Endothelial cell of umbilical vein (primary cell): ENCODE measurements at regions not wholly inside any gene's neighbourhood (a gene's known extent, or its start where the extent isn't known, plus 50 kb on each side); places are given as distances from the start of the nearest gene placed in this dataset.

Experiments used
- BruUV-seq: library from RNA; stranded (reverse); fragments of 400-500 nt; replicated peaks from 2 replicates; lab custom pipeline; 2021; lab: Mats Ljungman, UMichigan
- CTCF ChIA-PET: fragments of 300-600, 350-600 bp; sonication (Branson Sonifier 250); formaldehyde crosslinking; loops from one replicate; lab custom pipeline; 2021; ENCODE audit warnings: antibody characterized with exemption, inconsistent platforms; lab: Charles Lee
- POLR2A ChIA-PET: fragments of 300-600, 350-600 bp; sonication (Branson Sonifier 250); formaldehyde crosslinking; loops from one replicate; lab custom pipeline; 2021; ENCODE audit warnings: antibody characterized with exemption, inconsistent platforms; lab: Charles Lee
- DNase-seq: peaks from one replicate; pipeline ENCODE4 v3.0.0-alpha.2; 2011; ENCODE audit warnings: low read depth, low spot score
- FAIRE-seq: peaks from 2 replicates; lab custom pipeline; 2011; peaks lifted over from hg19 to GRCh38; lab: Jason Lieb, UNC
- H2AFZ ChIP-seq: 2 replicates; pipeline ENCODE4 v1.6.0; 2012; ENCODE audit warnings: low read depth, low read length, control low read depth, inconsistent platforms
- H3K27ac ChIP-seq: 2 replicates; pipeline ENCODE4 v1.5.1; 2011; ENCODE audit warnings: low read depth, mild to moderate bottlenecking, control low read depth, low read length, moderate library complexity; ENCODE audit not compliant: insufficient read depth
- H3K27me3 ChIP-seq, 2 experiments: 2 replicates each; pipeline versions ENCODE4 v1.6.0 to v1.6.1; 2011; ENCODE audit warnings: low read length in 2 of 2, mixed read lengths in 1 of 2; ENCODE audit not compliant: control insufficient read depth in 2 of 2, insufficient read depth in 2 of 2
- H3K36me3 ChIP-seq, 2 experiments: 2 replicates in 1 of 2; 3 replicates in 1 of 2; pipeline ENCODE4 v1.5.1; 2011; ENCODE audit warnings: low read length in 2 of 2, mild to moderate bottlenecking in 1 of 2, moderate library complexity in 1 of 2; ENCODE audit not compliant: control insufficient read depth in 2 of 2, insufficient read depth in 2 of 2; ENCODE audit errors: extremely low read depth in 1 of 2
- H3K4me1 ChIP-seq: 3 replicates; pipeline ENCODE4 v1.5.1; 2011; ENCODE audit warnings: mild to moderate bottlenecking, low read length; ENCODE audit not compliant: control insufficient read depth, insufficient read depth; ENCODE audit errors: extremely low read depth
- H3K4me2 ChIP-seq: 2 replicates; pipeline ENCODE4 v1.6.1; 2011; ENCODE audit warnings: low read length, control low read depth, mixed read lengths; ENCODE audit not compliant: insufficient read depth
- H3K4me3 ChIP-seq, 3 experiments: fragments of 200-600 bp in 1 of 3; sonication (generic), shearing (Covaris generic) in 1 of 3; replicated peaks in 1 of 3; 2 replicates each; pipeline ENCODE4 v1.5.1; 2011 to 2016; ENCODE audit warnings: control low read depth in 3 of 3, low read length in 3 of 3, mild to moderate bottlenecking in 2 of 3, inconsistent platforms in 1 of 3, low read depth in 1 of 3, moderate library complexity in 1 of 3; ENCODE audit not compliant: insufficient read depth in 1 of 3
- H3K79me2 ChIP-seq: 2 replicates; pipeline ENCODE4 v1.6.0; 2012; ENCODE audit warnings: low read length, inconsistent platforms; ENCODE audit not compliant: control insufficient read depth, insufficient read depth
- H3K9ac ChIP-seq: replicated peaks from 2 replicates; pipeline ENCODE3; 2011; ENCODE audit warnings: low read length, control low read depth; ENCODE audit not compliant: insufficient read depth; ENCODE audit errors: extremely low read depth
- H3K9me1 ChIP-seq: replicated peaks from 3 replicates; pipeline ENCODE4 v1.6.0; 2011; ENCODE audit warnings: mild to moderate bottlenecking, low read length; ENCODE audit not compliant: control insufficient read depth, insufficient read depth; ENCODE audit errors: extremely low read depth
- H3K9me3 ChIP-seq: replicated peaks from 2 replicates; pipeline ENCODE4 v1.5.1; 2012; ENCODE audit warnings: low read length, inconsistent platforms; ENCODE audit not compliant: control insufficient read depth, insufficient read depth
- H4K20me1 ChIP-seq: replicated peaks from 2 replicates; pipeline ENCODE3; 2011; ENCODE audit warnings: mild to moderate bottlenecking, low read length; ENCODE audit not compliant: control insufficient read depth, insufficient read depth; ENCODE audit errors: extremely low read depth
- CTCF ChIP-seq, 2 donors: IDR thresholded peaks; 1 replicate in 1 of 2; 2 replicates in 1 of 2; pipeline ENCODE4 v1.5.1; 2011; ENCODE audit warnings: low read length in 2 of 2, mild to moderate bottlenecking in 2 of 2, moderate library complexity in 2 of 2, control low read depth in 1 of 2, inconsistent platforms in 1 of 2, low read depth in 1 of 2; ENCODE audit not compliant: insufficient read depth in 1 of 2; ENCODE audit errors: extremely low read depth in 1 of 2
- EZH2 ChIP-seq: IDR thresholded peaks from 2 replicates; pipeline ENCODE4 v1.6.1; 2012; ENCODE audit warnings: borderline replicate concordance, low read depth, mild to moderate bottlenecking, moderate library complexity, low read length, inconsistent platforms; ENCODE audit not compliant: severe bottlenecking
- FOS ChIP-seq: IDR thresholded peaks from 2 replicates; pipeline ENCODE4 v1.6.1; 2011; ENCODE audit warnings: mild to moderate bottlenecking, low read length, moderate library complexity, borderline replicate concordance; ENCODE audit not compliant: insufficient read depth
- GATA2 ChIP-seq: IDR thresholded peaks from 2 replicates; pipeline ENCODE4 v1.7.0; 2011; ENCODE audit warnings: low read depth, mild to moderate bottlenecking, moderate library complexity, mixed read lengths, low read length; ENCODE audit not compliant: insufficient read length, insufficient read depth
- JUN ChIP-seq: IDR thresholded peaks from 2 replicates; pipeline ENCODE4 v1.6.1; 2011; ENCODE audit warnings: borderline replicate concordance, low read depth; ENCODE audit not compliant: insufficient read length, insufficient read depth
- MAX ChIP-seq: IDR thresholded peaks from 2 replicates; pipeline ENCODE4 v1.6.1; 2011; ENCODE audit not compliant: insufficient read depth, insufficient read length
- MYC ChIP-seq: IDR thresholded peaks from one replicate; pipeline ENCODE4 v1.6.1; 2011; ENCODE audit warnings: mild to moderate bottlenecking, low read depth, low read length
- POLR2A ChIP-seq: IDR thresholded peaks from 2 replicates; pipeline ENCODE4 v1.6.1; 2012; ENCODE audit warnings: low read depth, mild to moderate bottlenecking, control low read depth, low read length
- POLR2AphosphoS5 ChIP-seq: IDR thresholded peaks from 2 replicates; pipeline ENCODE4 v1.6.1; 2012; ENCODE audit warnings: low read depth, mild to moderate bottlenecking, control low read depth, low read length, moderate library complexity; ENCODE audit not compliant: insufficient read depth
- dilution Hi-C: fragments of 300-500 bp; cut with MboI; formaldehyde crosslinking; loops from one replicate; pipeline ENCODE4 v1.15.0; 2019; ENCODE audit warnings: low sequenced_read_pairs; ENCODE audit not compliant: extremely low pct_ligation_motif_present
- intact Hi-C: fragments of 100-400 bp; cut with micrococcal nuclease; formaldehyde crosslinking; loops from one replicate; pipeline ENCODE4 v1.10.0; 2022

GRCh38 chr2:242029422-242030225 is 160.1 kb downstream of the RTP5 start:
- Histone ChIP-seq H2AFZ (no peak overlapping the region), H3K9me1 (no peaks in the 10 kb centered on the region), H3K79me2 (no peaks in the 10 kb centered on the region), H3K4me2 (no peak overlapping the region), H3K4me3 (no peak overlapping the region), H3K9ac (no peak overlapping the region), H3K27me3 (no peaks in the 10 kb centered on the region), H3K9me3 (no peaks in the 10 kb centered on the region), H3K36me3 (no peaks in the 10 kb centered on the region), H3K27ac (no peak overlapping the region), H4K20me1 (no peaks in the 10 kb centered on the region), H3K4me1 (no peaks in the 10 kb centered on the region)
- CTCF ChIA-PET = no interaction called here
- FAIRE-seq = no peak
- TF ChIP-seq GATA2 (no peak), POLR2A (no peak), CTCF (IDR thresholded peaks at IDR 0.05; ENCODE audit: extremely low read depth in 1 of 2, insufficient read depth in 1 of 2, low read depth in 1 of 2, low read length in 2 of 2) (no peak), MYC (no peak), EZH2 (no peak), JUN (no peak), POLR2AphosphoS5 (no peak), MAX (no peak), FOS (no peak)
- POLR2A ChIA-PET = no interaction called here
- no peak for DNase-seq
- no TSS peak for BruUV-seq
- intact Hi-C loops (no loop called here), dilution Hi-C loops (no loop called here)
